HEK293T (cell line): ENCODE measurements at regions not wholly inside any gene's neighbourhood (a gene's known extent, or its start where the extent isn't known, plus 50 kb on each side); places are given as distances from the start of the nearest gene placed in this dataset.

Experiments
- PKNOX1 ChIP-seq: fragments of 450-650 bp; IDR thresholded peaks from 2 replicates; pipeline ENCODE4 v1.6.1; 2016
- TARDBP ChIP-seq: fragments of 450-650 bp; IDR thresholded peaks from 2 replicates; pipeline ENCODE4 v1.6.1; 2016

- TF ChIP-seq TARDBP = no peak
- no peak for TF ChIP-seq PKNOX1
Observed at GRCh38 chr16:50451951-50452508, 83.2 kb upstream of the BRD7 start.
